ENCODE measurements at regions not wholly inside any gene's neighbourhood (a gene's known extent, or its start where the extent isn't known, plus 50 kb on each side); places are given as distances from the start of the nearest gene placed in this dataset.

- ChIA-PET POLR2A (ENCODE audit: unreplicated experiment) (no interaction called here), CTCF (no interaction called here)
- BruUV-seq (replicated peaks): no TSS peak
Observed at GRCh38 chr4:13024147-13025105, 459.7 kb downstream of the RAB28 start.

GRCh38 chr4:13007802-13008470 is 476.2 kb downstream of the RAB28 start:
- H2AFZ ChIP-seq (ENCODE audit: low read length): no peak overlapping the region
- H3K9ac ChIP-seq (ENCODE audit: low read length): no peak overlapping the region
- H3K9me2 ChIP-seq (replicated peaks; ENCODE audit: low read length): no peaks in the 10 kb centered on the region
- ATAC-seq (no peak), DNase-seq (no peak)
- no peaks in the 10 kb centered on the region for H4K20me1 ChIP-seq (ENCODE audit: low read length)
- no peak overlapping the region for H3K4me3 ChIP-seq (ENCODE audit: low read length)
- no peaks in the 10 kb centered on the region for H3F3A ChIP-seq (ENCODE audit: low read length, unreplicated experiment)
- CTCF ChIA-PET: no interaction called here
- no peaks in the 10 kb centered on the region for H3K4me1 ChIP-seq (ENCODE audit: insufficient read depth, low read length)
- POLR2A ChIA-PET (ENCODE audit: unreplicated experiment): no interaction called here
- H3K4me2 ChIP-seq (ENCODE audit: low read length): no peak overlapping the region
- no peaks in the 10 kb centered on the region for H3K27me3 ChIP-seq (ENCODE audit: low read length)
- no TSS peak for BruUV-seq (replicated peaks)
- TF ChIP-seq EZH2 (IDR thresholded peaks at IDR 0.05; ENCODE audit: low read length, unreplicated experiment) (no peak), EZH2phosphoT487 (IDR thresholded peaks at IDR 0.05; ENCODE audit: borderline replicate concordance, low read length) (no peak), CTCF (conservative IDR thresholded peaks at IDR 0.05; ENCODE audit: low read depth, low read length) (no peak)
- no peaks in the 10 kb centered on the region for H3K9me3 ChIP-seq (ENCODE audit: low read length)
- intact Hi-C loops (cut with micrococcal nuclease): no loop called here
- no peak overlapping the region for H3K27ac ChIP-seq (ENCODE audit: low read length)
- no peaks in the 10 kb centered on the region for H3K36me3 ChIP-seq (ENCODE audit: low read depth, low read length)
- H3K79me2 ChIP-seq (ENCODE audit: low read length): no peaks in the 10 kb centered on the region

More at GRCh38 chr4:13024147-13025105, 459.7 kb downstream of the RAB28 start:
- no peak overlapping the region for H3K4me3 ChIP-seq (ENCODE audit: low read length)
- H4K20me1 ChIP-seq (ENCODE audit: low read length): no peaks in the 10 kb centered on the region
- H3K79me2 ChIP-seq (ENCODE audit: low read length): no peaks in the 10 kb centered on the region
- no peaks in the 10 kb centered on the region for H3K36me3 ChIP-seq (ENCODE audit: low read depth, low read length)
- H3K4me1 ChIP-seq (ENCODE audit: insufficient read depth, low read length): no peaks in the 10 kb centered on the region
- DNase-seq: no peak
- no peak overlapping the region for H3K4me2 ChIP-seq (ENCODE audit: low read length)
- no peaks in the 10 kb centered on the region for H3K9me2 ChIP-seq (replicated peaks; ENCODE audit: low read length)
- no peak for ATAC-seq
- H3K27ac ChIP-seq (ENCODE audit: low read length): no peak overlapping the region
- intact Hi-C loops (cut with micrococcal nuclease): no loop called here
- H3F3A ChIP-seq (ENCODE audit: low read length, unreplicated experiment): no peaks in the 10 kb centered on the region
- no peak overlapping the region for H2AFZ ChIP-seq (ENCODE audit: low read length)
- no peaks in the 10 kb centered on the region for H3K9me3 ChIP-seq (ENCODE audit: low read length)
- H3K27me3 ChIP-seq (ENCODE audit: low read length): no peaks in the 10 kb centered on the region
- TF ChIP-seq CTCF (conservative IDR thresholded peaks at IDR 0.05; ENCODE audit: low read depth, low read length): no peak
- TF ChIP-seq EZH2phosphoT487 (IDR thresholded peaks at IDR 0.05; ENCODE audit: borderline replicate concordance, low read length): no peak
- TF ChIP-seq EZH2 (IDR thresholded peaks at IDR 0.05; ENCODE audit: low read length, unreplicated experiment): no peak
- no peak overlapping the region for H3K9ac ChIP-seq (ENCODE audit: low read length)

GRCh38 chr4:12993923-12994322 is 490.2 kb downstream of the RAB28 start:
- intact Hi-C loops (cut with micrococcal nuclease): no loop called here
- POLR2A ChIA-PET (ENCODE audit: unreplicated experiment): no interaction called here
- Histone ChIP-seq H4K20me1 (ENCODE audit: low read length) (no peaks in the 10 kb centered on the region), H3K79me2 (ENCODE audit: low read length) (no peaks in the 10 kb centered on the region), H3K9ac (ENCODE audit: low read length) (no peak overlapping the region), H3K4me3 (ENCODE audit: low read length) (no peak overlapping the region), H3K36me3 (ENCODE audit: low read depth, low read length) (no peaks in the 10 kb centered on the region), H2AFZ (ENCODE audit: low read length) (no peak overlapping the region), H3K4me1 (ENCODE audit: insufficient read depth, low read length) (no peaks in the 10 kb centered on the region), H3K9me3 (ENCODE audit: low read length) (no peaks in the 10 kb centered on the region), H3K27me3 (ENCODE audit: low read length) (no peaks in the 10 kb centered on the region), H3K4me2 (ENCODE audit: low read length) (no peak overlapping the region), H3K9me2 (replicated peaks; ENCODE audit: low read length) (no peaks in the 10 kb centered on the region), H3F3A (ENCODE audit: low read length, unreplicated experiment) (no peaks in the 10 kb centered on the region), H3K27ac (ENCODE audit: low read length) (no peak overlapping the region)
- DNase-seq (no peak), ATAC-seq (no peak)
- TF ChIP-seq CTCF (conservative IDR thresholded peaks at IDR 0.05; ENCODE audit: low read depth, low read length) (no peak), EZH2phosphoT487 (IDR thresholded peaks at IDR 0.05; ENCODE audit: borderline replicate concordance, low read length) (no peak), EZH2 (IDR thresholded peaks at IDR 0.05; ENCODE audit: low read length, unreplicated experiment) (no peak)
- CTCF ChIA-PET: no interaction called here
- BruUV-seq (replicated peaks): no TSS peak

Data from PC-3 (cell line).